ENCODE measurements at regions not wholly inside any gene's neighbourhood (a gene's known extent, or its start where the extent isn't known, plus 50 kb on each side); places are given as distances from the start of the nearest gene placed in this dataset.

DNA sequence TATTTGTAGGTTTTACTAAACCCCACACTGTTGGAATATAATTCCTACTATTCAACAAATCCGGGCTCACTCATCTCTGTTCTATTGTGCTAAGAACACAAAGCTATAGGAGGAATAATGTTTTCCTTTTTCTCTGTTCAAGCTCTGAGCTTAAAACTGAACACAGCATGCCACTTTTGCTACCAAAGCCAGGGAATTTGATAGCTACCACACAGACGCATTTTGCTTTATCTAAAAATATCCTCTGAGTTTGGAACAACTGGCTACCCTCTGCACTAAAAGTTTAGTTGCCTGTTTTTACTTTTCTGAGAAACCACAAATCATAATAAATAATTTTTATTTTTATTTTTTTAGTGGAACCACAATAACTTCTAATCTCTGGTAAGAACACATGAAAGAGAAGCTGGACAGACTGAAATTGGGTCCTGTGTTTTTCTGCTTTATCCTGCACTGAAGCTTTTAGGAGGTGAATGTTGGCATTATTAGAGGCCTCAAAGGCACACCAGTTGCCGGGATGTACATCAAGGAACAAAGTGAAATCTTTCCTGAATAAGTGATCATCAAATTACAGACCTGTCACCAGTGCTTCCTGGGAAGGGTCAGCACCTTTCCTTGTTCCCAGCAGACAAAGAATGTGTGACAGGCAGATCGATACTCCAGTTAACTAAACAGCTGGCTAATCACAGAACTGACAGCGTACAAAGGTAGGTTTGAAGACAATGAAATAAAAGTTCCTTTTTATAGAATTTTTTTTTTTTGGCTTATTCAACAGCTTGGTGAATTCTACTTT lies 523.2 kb upstream of the TENM4 start:
- DNase-seq = no peak

DNA sequence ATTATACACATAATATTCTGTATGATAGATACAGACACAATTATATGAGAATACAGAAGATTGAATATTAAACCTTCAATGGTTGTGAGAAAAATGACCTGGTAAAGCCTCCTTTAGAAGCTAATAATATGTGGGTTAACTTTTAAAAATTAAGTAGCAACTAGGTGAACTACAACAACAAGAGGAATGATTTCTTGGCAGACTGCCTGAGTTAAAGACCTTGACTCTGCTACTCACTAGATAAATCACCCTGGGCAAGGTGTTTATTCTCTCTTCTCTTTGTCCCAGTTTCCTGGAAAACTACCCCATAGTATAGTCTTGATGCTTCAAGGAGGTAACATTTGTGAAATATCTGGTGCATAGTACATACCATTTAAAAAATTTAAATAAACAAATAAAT lies 519.6 kb upstream of the TENM4 start:
- no peak for DNase-seq

DNA sequence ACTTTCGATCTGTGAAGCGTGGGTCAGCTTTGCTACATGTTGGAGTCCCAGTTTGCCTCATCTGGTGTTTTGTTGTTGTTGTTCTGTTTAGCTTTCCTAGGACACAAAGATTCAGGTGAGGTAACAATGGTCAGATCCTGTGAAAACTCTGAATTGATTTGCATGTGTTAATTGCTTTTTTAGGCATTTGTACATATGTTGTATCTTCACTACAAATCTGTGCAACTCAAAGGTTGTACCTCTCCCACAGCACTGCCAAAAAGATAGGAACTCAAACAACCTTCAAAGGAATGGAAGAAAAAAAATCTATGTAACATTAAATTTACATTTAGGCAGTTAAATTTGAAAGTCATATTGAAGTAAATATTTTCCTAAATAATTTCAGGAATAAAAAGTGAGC lies 518.5 kb upstream of the TENM4 start:
- DNase-seq = no peak

DNA sequence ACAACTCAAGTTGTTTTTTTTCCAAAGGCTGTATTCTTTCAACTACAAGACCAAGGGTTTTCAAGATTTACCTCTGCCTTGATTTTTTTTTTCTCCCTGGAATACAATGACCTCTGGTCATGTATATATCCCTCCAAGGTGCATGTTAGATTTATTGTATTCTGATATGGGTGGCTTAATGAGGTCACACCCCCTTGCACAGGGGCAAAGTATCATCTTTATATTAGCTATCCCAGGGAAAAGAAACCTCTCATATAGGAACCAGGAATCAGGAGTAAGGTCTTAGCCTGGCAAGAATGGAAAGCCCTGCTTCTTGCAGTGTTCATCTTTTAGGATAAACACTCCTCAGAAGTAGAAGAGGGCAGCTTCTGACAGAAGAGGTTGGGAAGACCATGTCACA lies 516.9 kb upstream of the TENM4 start:
- no peak for DNase-seq

DNA sequence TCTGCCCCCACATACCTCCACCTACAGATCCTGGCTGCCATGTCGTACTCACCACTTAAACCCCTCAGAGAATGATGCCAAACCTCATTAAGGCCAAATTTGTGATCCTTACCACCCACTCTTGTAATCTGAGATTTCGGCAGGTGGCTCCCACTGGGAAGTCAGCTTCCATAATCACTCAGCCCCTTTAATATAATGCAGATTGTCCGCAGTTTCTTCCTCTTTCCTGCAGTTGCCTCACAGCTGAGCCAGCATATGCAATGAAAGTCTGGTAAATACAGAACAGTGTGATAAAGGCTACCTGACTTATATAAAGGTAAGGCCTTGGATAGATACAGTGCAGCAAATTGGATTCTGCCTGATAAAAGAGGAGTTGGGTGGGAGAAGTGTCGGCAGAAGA lies 515.2 kb upstream of the TENM4 start:
- peak; percentile 56 for DNase-seq

DNA sequence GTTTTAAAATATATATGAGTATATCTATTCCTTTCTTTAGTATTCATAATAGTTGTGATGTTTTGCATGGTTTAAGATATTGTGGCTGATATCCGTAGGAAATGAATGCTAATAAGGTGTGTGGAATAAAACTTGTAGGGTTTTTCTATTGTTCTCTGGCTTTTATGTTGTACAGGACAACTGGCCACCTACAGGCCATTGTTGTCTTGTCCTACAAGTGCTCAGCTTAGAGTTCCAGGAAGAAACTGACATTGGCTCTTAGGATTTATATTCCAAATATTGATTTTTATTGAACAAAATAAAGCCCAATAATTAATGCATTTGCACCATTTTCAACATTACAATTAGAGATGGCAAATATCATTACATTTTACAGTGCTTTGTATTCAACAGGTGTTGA lies 512.8 kb upstream of the TENM4 start:
- no peak for DNase-seq

DNA sequence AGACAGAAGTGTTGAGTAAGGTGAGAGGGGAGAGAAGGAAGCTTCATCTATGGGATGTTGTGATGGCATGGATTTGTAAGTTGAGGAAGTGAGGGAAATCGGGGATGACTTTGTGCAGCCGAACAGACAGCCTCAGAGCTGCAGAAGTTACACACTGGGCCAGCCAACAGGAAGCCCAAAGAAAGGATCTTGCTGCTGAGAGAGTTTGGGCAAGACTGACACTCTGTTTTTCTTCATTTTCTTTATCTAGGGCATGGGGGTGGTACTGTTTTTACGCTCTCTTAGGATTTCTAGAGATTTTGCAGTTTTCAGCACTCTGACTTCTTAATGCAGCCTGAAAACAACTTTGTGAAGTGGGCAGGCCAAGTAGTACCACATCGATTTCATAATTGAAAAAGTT lies 509.9 kb upstream of the TENM4 start:
- no peak for DNase-seq

DNA sequence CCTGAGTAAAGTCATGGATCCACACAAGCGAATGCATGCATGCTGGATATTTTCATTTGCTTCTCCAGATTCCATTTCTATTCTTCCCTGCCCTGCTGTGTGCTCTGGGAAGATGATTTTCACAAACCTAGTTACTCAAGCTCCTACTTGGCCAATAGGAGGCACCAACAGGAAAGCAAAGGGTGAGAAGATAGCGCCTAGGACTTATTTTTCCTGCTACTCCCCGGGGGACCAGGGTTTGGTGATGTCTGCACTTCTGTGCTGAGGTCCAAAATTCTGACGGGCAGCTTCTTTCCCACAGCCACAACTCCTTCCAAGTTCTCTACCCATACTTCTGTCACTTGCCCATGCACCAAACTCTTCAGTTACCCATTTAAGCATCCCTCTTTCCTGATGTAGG lies 509.3 kb upstream of the TENM4 start:
- no peak for DNase-seq

DNA sequence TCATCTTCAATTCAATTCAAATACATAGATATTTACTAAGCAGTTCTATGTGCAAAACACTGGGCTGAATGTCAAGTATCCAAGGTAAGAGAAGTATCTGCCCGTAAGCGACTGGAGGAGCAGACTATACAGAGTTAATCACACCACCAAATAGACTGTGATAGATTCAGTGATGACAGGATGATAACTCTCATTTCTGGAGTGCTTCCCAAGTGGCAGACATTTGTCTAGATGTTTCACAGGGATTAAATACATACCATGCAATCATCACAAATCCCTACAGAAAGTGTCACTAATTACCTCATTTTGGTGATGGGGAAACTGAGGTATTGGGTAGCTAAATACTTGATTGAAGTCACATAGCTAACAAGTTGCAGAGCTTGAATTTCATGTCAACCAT lies 508.7 kb upstream of the TENM4 start:
- no peak for DNase-seq

DNA sequence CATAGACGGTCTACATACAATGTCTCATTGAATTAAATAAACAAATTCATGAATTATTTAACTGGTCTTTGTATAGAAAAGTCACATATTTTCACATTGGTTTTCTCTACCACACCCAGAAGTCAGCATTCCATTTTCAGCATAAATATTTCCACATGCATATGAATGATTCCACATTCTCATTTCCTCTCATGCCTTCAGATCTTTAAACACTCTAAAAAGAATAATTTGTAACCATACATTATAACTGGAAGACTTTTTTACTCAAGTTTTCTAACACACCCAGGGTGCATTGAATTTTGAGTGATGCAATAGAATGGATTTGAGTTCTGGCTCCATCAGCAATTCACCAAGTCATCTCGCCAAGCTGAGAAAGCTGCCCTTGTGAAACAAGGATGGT lies 501.8 kb upstream of the TENM4 start:
- no peak for DNase-seq

DNA sequence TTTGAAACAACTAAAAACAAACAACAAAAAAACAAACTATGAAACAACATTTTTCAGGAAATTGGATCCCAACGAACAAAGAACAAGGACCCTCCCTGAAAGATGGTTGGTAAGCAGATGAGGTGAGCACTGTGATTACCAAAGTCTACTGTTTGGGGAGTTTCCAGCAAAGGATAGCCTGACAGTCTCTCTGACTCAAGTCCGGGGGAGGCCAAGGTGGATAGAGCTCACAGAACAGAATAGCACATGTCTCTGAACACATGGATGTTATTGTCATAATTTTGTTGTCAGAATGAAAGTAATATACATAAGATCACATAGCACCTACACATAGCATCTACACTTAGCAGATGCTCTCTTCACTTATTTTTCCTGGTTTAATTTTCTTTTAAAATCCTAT lies 501.3 kb upstream of the TENM4 start:
- no peak for DNase-seq

DNA sequence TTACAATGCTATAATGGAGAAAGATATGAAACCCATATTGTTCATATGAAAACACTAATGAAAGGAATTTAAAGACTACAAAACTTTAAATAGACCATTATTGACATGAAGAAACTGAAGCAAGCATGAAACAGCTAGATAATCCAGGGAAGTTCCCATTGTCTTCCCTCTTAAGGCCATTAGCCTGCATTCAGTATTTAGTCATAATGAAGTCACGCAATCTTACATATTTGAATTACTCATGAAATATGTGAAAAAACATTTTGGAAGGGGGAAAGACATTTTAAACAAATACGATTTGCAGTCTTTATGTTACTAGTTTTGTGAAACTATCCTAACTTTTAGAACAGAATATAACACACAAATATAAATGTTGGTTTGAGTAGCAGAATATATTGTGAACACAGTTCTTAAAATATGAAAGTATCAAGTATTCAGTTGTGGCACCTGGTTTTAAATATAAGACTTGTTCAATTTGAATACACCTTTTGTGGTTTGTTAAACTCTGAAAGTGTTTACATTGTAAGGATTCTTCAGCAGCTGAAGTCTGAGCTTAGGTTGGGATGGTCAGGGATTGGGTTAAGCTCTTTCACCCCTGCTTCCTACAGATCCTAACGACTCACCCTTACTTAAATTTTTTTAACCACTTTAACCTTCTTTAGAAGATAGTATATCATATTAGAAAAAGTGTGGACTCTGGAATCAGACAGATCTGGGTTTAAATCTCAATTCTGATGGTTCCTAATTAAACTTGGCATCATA lies 500.3 kb upstream of the TENM4 start:
- no peak for DNase-seq

DNA sequence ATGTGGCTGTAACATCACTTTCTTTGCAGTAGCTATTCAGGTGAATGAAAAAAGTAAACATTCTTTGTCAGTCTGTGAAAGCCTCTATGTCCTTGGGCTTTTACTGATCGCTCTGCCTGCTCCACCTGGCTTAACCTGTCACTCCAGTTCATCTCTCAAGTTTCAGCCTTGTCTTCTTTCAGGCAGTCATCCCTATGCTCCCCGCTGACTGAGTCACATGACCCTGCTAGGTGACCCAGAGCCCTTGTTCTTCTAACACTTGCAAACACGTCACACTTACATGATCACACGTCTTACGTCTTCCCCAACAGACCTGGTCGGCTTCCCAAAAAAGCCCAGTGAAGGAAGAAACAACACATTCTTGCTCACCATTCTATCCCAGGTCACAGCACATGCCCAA lies 499.3 kb upstream of the TENM4 start:
- DNase-seq = no peak

DNA sequence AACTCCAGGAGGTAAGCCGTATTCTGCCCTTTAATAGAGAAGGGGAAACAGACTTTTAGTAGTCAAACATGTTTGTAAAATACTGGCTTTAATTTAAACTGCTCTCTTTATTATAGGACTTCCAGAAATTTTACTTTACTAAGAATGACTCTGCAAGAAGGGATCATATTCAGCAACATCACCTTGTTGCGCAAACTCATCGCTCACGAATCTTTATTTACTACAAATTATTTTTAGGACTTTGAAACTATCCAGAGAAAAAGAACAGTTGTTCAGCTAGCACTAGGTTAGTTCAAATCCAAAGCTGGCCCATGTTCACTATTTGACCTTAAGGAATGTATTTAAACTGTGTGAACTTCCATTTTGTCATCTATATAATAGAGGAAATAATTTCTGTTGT lies 498.3 kb upstream of the TENM4 start:
- DNase-seq = no peak

DNA sequence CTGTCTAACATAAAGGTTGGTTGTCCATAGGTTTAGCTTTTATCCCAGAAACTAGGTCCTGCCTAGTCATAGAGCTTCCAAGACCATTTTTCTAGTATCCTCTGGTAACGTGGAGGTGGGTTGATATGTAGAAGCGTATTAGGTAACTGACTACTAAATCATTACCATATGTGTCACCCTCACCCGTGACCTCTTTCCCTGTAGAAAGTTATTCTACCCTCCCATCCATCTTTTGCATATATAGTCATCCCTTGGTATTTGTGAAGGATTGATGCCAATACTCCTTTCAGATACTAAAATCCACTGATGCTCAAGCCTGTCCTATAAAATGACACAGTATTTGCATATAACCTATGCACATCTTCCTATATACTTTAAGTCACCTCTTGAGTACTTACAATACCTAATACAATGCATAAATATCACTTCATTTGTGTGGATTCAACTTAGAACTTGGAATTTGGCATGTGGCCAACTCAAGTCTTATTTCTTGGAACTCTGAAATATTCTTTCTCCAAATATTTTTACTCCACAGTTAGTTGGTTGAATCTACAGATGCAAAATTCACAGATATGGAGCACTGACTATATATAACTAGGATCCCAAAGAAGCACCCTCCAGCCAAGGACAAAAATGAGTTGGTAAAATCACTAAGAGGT lies 497.0 kb upstream of the TENM4 start:
- no peak for DNase-seq

DNA sequence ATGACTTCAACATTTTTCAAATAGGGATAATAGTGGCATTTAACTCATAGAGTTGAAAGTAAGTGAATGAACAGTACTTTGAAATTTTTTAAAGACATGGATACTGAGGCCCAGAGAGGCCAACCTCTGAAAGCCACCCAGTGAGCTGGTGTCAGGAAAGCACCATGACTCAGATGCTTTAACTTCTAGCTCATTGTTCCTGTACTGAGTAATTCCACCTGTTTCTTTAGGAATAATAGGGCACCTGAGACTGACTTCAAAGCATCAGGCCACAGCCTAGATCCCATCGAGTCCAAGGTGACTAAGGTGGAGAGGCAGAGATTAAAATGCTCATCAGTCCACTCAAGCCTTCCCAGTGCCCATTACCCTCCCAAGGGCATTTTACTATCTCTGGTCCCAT lies 491.8 kb upstream of the TENM4 start:
- no peak for DNase-seq

DNA sequence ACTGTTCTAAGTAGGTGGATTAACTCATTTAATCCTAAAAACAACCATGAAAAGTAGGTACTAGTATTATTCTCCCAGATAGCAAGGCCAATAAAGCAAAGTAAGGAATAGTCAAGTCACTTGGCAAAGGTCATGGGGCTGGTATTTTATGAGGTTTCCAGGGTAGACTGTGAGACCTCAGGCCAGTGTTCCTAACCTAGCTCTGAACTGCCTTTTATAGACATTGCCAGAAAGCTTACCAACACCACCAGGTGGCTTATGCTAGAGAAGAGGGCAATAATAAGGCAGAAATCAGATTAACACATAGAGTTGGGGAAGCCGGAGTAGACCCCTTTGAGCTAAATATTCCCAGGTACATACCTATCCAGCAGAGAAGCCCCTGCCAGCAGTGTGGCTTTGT lies 490.9 kb upstream of the TENM4 start:
- no peak for DNase-seq

DNA sequence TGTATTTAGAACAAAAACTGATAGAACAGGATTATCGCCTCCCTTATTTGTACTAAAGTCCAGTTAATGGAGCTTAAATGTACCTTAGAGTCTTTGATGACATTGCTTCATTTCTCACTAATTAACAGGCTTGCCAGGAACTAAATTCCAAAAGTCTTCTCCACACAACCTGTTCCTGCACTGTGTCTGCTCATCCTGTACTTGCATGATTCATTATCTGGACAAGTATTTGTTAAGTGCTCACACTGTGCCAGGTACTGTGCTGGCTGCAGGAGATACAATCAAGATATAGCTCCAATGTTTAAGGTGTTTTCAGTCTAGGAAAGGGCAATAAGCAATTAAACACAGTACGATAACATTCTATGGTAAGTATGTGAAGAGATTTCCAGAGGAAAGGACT lies 485.9 kb upstream of the TENM4 start:
- DNase-seq = no peak

DNA sequence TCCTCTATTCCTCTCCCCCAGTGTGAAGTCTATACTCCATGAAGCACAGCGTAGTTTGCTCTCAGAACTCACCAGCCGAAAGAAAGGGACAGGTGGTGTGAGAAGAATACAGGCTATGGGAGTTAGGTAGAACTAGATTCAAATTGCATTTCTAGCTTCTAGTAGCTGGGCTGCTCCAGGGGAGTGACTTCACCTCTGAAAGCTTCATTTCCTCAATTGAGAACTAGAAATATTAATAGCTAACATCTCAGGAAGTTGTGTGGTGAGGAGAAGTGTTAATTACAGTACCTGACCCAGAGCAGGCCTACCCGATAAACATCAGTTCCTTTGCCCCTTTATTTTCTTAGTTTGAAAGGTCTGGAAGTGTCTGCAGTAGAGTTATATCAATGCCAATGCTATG lies 484.7 kb upstream of the TENM4 start:
- no peak for DNase-seq

DNA sequence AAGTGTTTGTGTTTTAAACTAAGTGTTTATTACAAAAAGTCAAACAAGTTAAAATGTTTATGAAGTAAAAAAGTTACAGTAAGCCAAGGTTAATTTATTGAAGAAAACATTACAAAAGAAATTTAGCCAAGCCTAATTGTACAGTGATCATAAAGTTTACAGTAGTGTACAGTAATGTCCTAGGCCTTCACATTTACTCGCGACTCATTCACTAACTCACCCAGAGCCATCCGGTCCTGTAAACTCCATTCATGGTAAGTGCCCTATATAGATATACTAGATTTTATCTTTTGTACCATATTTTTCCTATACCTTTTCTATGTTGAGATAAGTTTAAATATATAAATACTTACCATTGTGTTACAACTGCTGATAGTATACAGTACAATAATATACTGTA lies 481.8 kb upstream of the TENM4 start:
- no peak for DNase-seq

DNA sequence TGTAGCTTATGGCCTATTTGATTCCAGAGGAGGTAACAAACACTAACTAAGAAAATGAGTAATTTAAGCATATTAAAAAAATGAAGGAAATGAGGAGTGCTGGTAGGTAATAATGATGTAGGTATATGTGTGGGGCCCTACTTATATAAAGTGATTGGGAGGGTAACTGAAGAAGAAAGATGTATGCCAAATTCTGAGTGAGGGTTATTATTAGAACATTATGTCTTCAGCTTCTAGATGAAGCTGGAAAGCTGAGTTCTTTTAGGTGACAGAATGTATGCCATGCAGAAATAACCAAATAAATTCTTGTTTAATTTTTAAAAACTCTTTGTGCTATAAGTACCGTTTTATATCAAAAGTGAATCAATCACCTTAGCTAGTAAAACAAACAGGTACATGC lies 479.6 kb upstream of the TENM4 start:
- no peak for DNase-seq

DNA sequence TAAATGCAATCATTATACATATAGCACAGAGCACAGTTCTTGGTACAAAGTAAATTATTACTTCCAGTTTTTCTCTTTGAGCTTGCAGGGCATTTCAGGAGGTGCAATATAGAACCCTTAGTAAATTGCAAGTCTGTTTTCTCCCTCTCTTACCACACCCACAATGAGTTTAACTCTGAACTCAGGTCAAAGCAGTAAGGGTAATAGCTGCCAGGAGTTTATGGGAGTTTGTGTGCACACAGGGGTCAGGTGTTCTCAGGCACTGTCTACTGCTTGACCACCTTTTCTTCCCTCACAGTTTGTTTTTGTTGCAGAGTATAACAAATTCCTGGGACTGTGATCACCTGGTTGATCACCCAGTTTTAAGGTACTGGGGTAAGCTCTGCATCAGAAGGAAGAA lies 478.5 kb upstream of the TENM4 start:
- DNase-seq = no peak

DNA sequence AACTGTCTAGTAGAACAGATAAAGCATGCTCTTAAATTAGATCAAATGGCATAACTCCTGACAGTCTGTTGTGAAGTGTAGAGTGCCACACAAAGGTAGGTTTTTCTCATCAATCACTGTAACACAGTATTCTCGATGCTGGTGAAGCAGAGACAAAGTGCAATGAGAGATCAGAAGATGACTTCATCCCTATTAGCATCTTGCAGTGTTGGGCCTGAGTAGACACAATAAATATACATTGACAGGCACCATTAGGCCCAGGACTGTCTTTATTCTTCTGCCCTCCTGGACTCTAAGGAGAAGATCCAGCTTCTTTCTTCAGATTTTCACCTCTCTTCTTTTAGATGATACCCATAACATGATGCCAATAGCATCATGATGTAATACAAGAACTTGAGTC lies 478.0 kb upstream of the TENM4 start:
- no peak for DNase-seq

DNA sequence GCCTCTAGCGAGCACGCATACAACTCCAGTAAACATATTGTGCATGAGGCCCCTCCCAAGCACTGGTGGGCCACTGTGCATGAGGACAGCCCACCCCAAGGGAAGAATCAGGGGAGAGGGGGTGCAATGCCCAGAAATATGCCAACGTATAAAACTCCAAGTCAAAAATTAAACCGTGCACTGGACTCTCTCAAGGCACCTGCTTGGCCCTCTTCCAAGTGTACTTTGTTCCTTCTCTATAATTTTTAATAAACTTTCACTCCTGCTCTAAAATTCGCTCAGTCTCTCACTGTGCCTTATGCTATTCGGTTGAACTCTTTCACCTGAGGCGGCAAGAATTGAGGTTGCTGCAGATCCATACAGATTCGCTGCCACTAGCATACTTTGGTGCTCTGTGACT lies 465.3 kb upstream of the TENM4 start:
- no peak for DNase-seq

Measured in NCI-H524 treated with DMSO at 0.1 percent for 48 hours (cell line).